HUES64 (cell line): ENCODE measurements at regions not wholly inside any gene's neighbourhood (a gene's known extent, or its start where the extent isn't known, plus 50 kb on each side); places are given as distances from the start of the nearest gene placed in this dataset.

Experiments used
- H3K27ac ChIP-seq: 2 replicates; pipeline ENCODE4 v1.7.0; 2013; ENCODE audit warnings: low read depth, low read length, inconsistent platforms
- H3K27me3 ChIP-seq: 2 replicates; pipeline ENCODE4 v1.6.1; 2013; ENCODE audit warnings: mild to moderate bottlenecking, low read length; ENCODE audit not compliant: insufficient read depth
- H3K36me3 ChIP-seq: 2 replicates; pipeline ENCODE4 v1.6.1; 2013; ENCODE audit warnings: mild to moderate bottlenecking, low read length; ENCODE audit not compliant: insufficient read depth
- H3K4me1 ChIP-seq: 2 replicates; pipeline ENCODE4 v1.6.1; 2013; ENCODE audit warnings: mild to moderate bottlenecking, low read length, moderate library complexity; ENCODE audit not compliant: insufficient read depth
- H3K4me3 ChIP-seq: 2 replicates; pipeline ENCODE4 v1.5.1; 2013; ENCODE audit warnings: mild to moderate bottlenecking, low read length, moderate library complexity
- H3K9ac ChIP-seq: 2 replicates; pipeline ENCODE4 v1.6.1; 2013; ENCODE audit warnings: mild to moderate bottlenecking, low read depth, low read length
- H3K9me3 ChIP-seq: 2 replicates; pipeline ENCODE4 v1.6.1; 2013; ENCODE audit warnings: low read depth, low read length; ENCODE audit not compliant: insufficient read depth
- WGBS: fragments of 150-250, 120-280 bp; methylation state at CpG from one replicate; pipeline ENCODE4 v1.1.7; 2013; ENCODE audit warnings: missing lambda C conversion rate; 5-methylcytosine and 5-hydroxymethylcytosine counted together

- 100% methylated on average over 2 of the region's 3 CpGs for whole genome bisulfite sequencing
- no peak overlapping the region for H3K9ac ChIP-seq
- no peaks in the 10 kb centered on the region for H3K27me3 ChIP-seq
- no peak overlapping the region for H3K27ac ChIP-seq
- H3K4me1 ChIP-seq, result peaks cover 11% of the 10 kb centered on the region; the same call in 1 of the 2 replicates
- H3K36me3 ChIP-seq, result no peaks in the 10 kb centered on the region
- no peak overlapping the region for H3K4me3 ChIP-seq
- H3K9me3 ChIP-seq, result peaks cover under 1% of the 10 kb centered on the region; the same call in 1 of the 2 replicates
Observed at GRCh38 chr6:82013561-82014530, 233.7 kb downstream of the IBTK start.

GRCh38 chr6:82006027-82006738, 241.4 kb downstream of the IBTK start:
- H3K4me3 ChIP-seq, result no peak overlapping the region
- H3K36me3 ChIP-seq, result no peaks in the 10 kb centered on the region
- 61% methylated on average over 5 of the region's 5 CpGs for whole genome bisulfite sequencing
- no peak overlapping the region for H3K9ac ChIP-seq
- H3K9me3 ChIP-seq, result peaks cover 11% of the 10 kb centered on the region; the same call in 1 of the 2 replicates
- no peaks in the 10 kb centered on the region for H3K27me3 ChIP-seq
- H3K4me1 ChIP-seq, result peaks cover 6% of the 10 kb centered on the region
- no peak overlapping the region for H3K27ac ChIP-seq

DNA sequence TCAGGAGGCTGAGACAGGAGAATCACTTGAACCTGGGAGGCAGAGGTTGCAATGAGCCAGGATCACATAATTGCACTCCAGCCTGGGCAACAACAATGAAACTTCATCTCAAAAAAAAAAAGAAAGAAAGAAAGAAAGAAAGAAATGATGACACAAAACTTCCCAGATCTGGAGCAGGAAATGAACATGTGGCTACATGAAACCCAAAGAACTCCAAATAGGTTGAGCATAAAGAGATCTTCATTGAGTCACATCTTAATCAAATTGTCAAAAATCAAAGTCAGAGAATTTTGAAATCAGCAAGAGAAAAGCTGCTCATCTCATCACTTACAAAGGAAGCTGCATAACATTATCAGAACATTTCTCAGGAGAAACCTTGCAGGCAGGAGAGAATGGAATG, 247.0 kb downstream of the IBTK start:
- Histone ChIP-seq H3K4me1 (peaks cover 12% of the 10 kb centered on the region), H3K9me3 (no peaks in the 10 kb centered on the region), H3K27ac (no peak overlapping the region), H3K27me3 (no peaks in the 10 kb centered on the region), H3K36me3 (no peaks in the 10 kb centered on the region), H3K4me3 (no peak overlapping the region), H3K9ac (no peak overlapping the region)

GRCh38 chr6:81999826-82000225, 247.3 kb upstream of the TENT5A start:
- Histone ChIP-seq H3K27me3 (no peaks in the 10 kb centered on the region), H3K9me3 (no peaks in the 10 kb centered on the region), H3K27ac (no peak overlapping the region), H3K4me1 (peaks cover 12% of the 10 kb centered on the region), H3K9ac (no peak overlapping the region), H3K36me3 (no peaks in the 10 kb centered on the region), H3K4me3 (no peak overlapping the region)
- WGBS, result 100% methylated on average over 1 of the region's 1 CpG

GRCh38 chr6:81999270-81999669, 246.8 kb upstream of the TENT5A start:
- H3K4me1 ChIP-seq, result peaks cover 12% of the 10 kb centered on the region
- H3K27me3 ChIP-seq, result no peaks in the 10 kb centered on the region
- H3K4me3 ChIP-seq, result no peak overlapping the region
- no peaks in the 10 kb centered on the region for H3K36me3 ChIP-seq
- H3K9ac ChIP-seq, result no peak overlapping the region
- H3K9me3 ChIP-seq, result no peaks in the 10 kb centered on the region
- H3K27ac ChIP-seq, result no peak overlapping the region
- 93% methylated on average over 2 of the region's 2 CpGs for WGBS

DNA sequence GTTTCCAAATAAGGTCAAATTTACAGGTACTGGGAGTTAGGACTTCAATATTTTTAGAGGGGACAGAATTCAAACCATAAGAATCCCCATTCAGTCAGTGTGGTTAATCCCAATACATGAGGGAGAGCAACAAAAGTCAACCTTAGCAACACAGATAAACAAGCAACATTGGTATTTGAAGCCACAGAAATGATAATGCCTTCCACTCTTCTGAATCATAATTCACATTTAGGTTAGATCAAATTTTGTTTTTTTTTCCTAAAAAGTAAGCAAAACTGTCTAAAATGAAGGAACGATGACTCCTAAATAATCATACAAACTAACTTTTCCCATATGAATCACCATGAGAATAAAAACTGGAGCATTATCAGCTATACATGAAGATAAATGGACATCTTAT, 246.0 kb upstream of the TENT5A start:
- H3K4me1 ChIP-seq, result peaks cover 12% of the 10 kb centered on the region
- no peaks in the 10 kb centered on the region for H3K27me3 ChIP-seq
- H3K4me3 ChIP-seq, result no peak overlapping the region
- no peak overlapping the region for H3K9ac ChIP-seq
- H3K27ac ChIP-seq, result no peak overlapping the region
- no peaks in the 10 kb centered on the region for H3K36me3 ChIP-seq
- H3K9me3 ChIP-seq, result no peaks in the 10 kb centered on the region
- WGBS, result 100% methylated on average over 1 of the region's 1 CpG

DNA sequence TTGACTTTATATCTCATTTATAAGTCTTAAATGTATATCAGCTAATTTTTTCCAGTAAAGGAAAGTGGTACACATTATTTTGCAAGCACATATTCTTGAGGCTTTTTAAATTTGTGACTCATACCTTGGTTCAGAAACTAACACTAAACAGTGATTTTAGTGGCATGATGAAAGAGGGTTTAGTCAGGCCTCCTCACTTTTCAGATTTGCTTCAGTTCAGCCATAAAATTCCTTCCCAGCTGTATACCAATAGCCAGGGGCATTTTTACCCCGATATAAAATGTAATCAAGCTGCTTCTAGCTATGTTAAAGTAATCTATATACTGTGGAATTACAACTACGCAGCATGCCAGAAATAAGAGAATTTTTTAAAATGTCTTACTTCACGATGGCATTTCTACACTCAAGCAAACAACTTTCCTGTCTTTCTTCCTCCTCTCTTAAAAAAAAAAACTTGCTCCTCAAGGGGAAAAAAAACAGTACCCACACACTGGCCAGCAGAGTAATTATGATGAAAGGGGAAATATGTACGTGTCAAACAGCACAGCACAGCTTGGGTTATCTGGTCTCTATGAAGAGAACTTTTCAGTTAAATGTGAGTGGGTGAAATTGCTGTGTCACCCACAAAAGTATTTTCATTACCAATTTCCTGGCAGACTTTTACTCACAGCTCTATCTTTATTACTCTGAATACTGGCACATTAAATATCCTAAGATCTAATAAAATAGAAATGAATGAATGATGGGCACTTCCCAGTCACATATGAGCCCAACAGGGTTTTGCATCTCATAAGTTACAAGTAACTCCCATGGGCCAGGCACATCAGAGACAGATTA, 244.8 kb upstream of the TENT5A start:
- Histone ChIP-seq H3K9ac (no peak overlapping the region), H3K4me1 (peaks cover 12% of the 10 kb centered on the region), H3K27ac (no peak overlapping the region; the same call in 1 of the 2 replicates), H3K4me3 (no peak overlapping the region), H3K9me3 (no peaks in the 10 kb centered on the region), H3K36me3 (no peaks in the 10 kb centered on the region), H3K27me3 (no peaks in the 10 kb centered on the region)
- WGBS, result 83% methylated on average over 4 of the region's 4 CpGs

- Histone ChIP-seq H3K27ac (no peak overlapping the region), H3K27me3 (no peaks in the 10 kb centered on the region), H3K9me3 (no peaks in the 10 kb centered on the region), H3K4me3 (no peak overlapping the region), H3K9ac (no peak overlapping the region), H3K36me3 (no peaks in the 10 kb centered on the region), H3K4me1 (peaks cover 9% of the 10 kb centered on the region)
- WGBS, result 96% methylated on average over 4 of the region's 4 CpGs
Observed at GRCh38 chr6:81996414-81996813, 243.9 kb upstream of the TENT5A start.

GRCh38 chr6:81995548-81996289, 243.2 kb upstream of the TENT5A start:
- Histone ChIP-seq H3K27ac (no peak overlapping the region), H3K36me3 (no peaks in the 10 kb centered on the region), H3K9ac (no peak overlapping the region), H3K4me1 (peaks cover 2% of the 10 kb centered on the region; the same call in 1 of the 2 replicates), H3K27me3 (no peaks in the 10 kb centered on the region), H3K4me3 (no peak overlapping the region), H3K9me3 (no peaks in the 10 kb centered on the region)
- 79% methylated on average over 1 of the region's 1 CpG for WGBS

GRCh38 chr6:81988871-81989270, 236.4 kb upstream of the TENT5A start:
- Histone ChIP-seq H3K9me3 (0 out of 2 replicates have a peak, but pooled peaks cover 3% of the 10 kb centered on the region), H3K4me3 (no peak overlapping the region), H3K4me1 (peaks cover 9% of the 10 kb centered on the region; the same call in 1 of the 2 replicates), H3K36me3 (no peaks in the 10 kb centered on the region), H3K9ac (no peak overlapping the region), H3K27me3 (no peaks in the 10 kb centered on the region), H3K27ac (no peak overlapping the region)
- 92% methylated on average over 2 of the region's 3 CpGs for WGBS
